GM12878 (cell line): ENCODE measurements at regions not wholly inside any gene's neighbourhood (a gene's known extent, or its start where the extent isn't known, plus 50 kb on each side); places are given as distances from the start of the nearest gene placed in this dataset.

Source experiments
- ATAC-seq: fragments of 200-7000 bp; cut with Tn5 transposase; 3 replicates; pipeline ENCODE4 v1.9.1; 2020; ENCODE audit warnings: mild to moderate bottlenecking, moderate library complexity
- BruUV-seq: library from RNA; stranded (reverse); fragments of 400-500 nt; replicated peaks from 2 replicates; lab custom pipeline; 2021; lab: Mats Ljungman, UMichigan
- CTCF ChIA-PET: fragments of 300-600 bp; sonication (Branson Sonifier 250); formaldehyde crosslinking; extraction: SDS; loops from one replicate; lab custom pipeline; 2021; ENCODE audit warnings: inconsistent platforms; lab: Yijun Ruan, JAX
- POLR2A ChIA-PET: fragments of 350-600 bp; formaldehyde crosslinking; extraction: SDS; loops from one replicate; lab custom pipeline; 2021; ENCODE audit warnings: inconsistent platforms; lab: Charles Lee
- RAD21 ChIA-PET: fragments of 300-600 bp; sonication (Branson Sonifier 250); formaldehyde crosslinking; loops from one replicate; lab custom pipeline; 2023; ENCODE audit warnings: antibody characterized with exemption; ENCODE audit not compliant: unreplicated experiment; lab: Charles Lee
- SMC1A ChIA-PET: fragments of 300-600 bp; sonication (Branson Sonifier 250); formaldehyde crosslinking; loops from one replicate; lab custom pipeline; 2023; ENCODE audit not compliant: unreplicated experiment, uncharacterized antibody; lab: Charles Lee
- DNase-seq: peaks from one replicate; pipeline ENCODE4 v3.0.0-alpha.2; 2011; ENCODE audit warnings: low read depth, low spot score
- FAIRE-seq: peaks from 3 replicates; lab custom pipeline; 2011; peaks lifted over from hg19 to GRCh38; lab: Jason Lieb, UNC
- H2AFZ ChIP-seq: 2 replicates; pipeline ENCODE4 v1.6.0; 2011; ENCODE audit warnings: low read depth, low read length, control low read depth; ENCODE audit not compliant: control insufficient read depth
- H3K27ac ChIP-seq: 2 replicates; pipeline ENCODE4 v1.5.1; 2011; ENCODE audit warnings: control low read depth; ENCODE audit not compliant: control insufficient read depth, insufficient read depth
- H3K27me3 ChIP-seq, 2 experiments: replicated peaks in 1 of 2; 2 replicates each; pipeline versions ENCODE4 v1.6.0 to v1.6.1; 2011; ENCODE audit warnings: low read length in 1 of 2; ENCODE audit not compliant: control insufficient read depth in 2 of 2, insufficient read depth in 2 of 2
- H3K36me3 ChIP-seq, 2 experiments: 2 replicates each; pipeline ENCODE4 v1.5.1; 2011; ENCODE audit warnings: low read length in 1 of 2; ENCODE audit not compliant: control insufficient read depth in 2 of 2, insufficient read depth in 2 of 2
- H3K4me1 ChIP-seq: 2 replicates; pipeline ENCODE4 v1.6.1; 2011; ENCODE audit warnings: mild to moderate bottlenecking, low read length, moderate library complexity, mixed read lengths; ENCODE audit not compliant: control insufficient read depth, insufficient read depth
- H3K4me2 ChIP-seq: 2 replicates; pipeline ENCODE4 v1.6.0; 2011; ENCODE audit warnings: control low read depth; ENCODE audit not compliant: control insufficient read depth, insufficient read depth
- H3K4me3 ChIP-seq: fragments of 200-600 bp; sonication (generic); 2 replicates; pipeline ENCODE4 v1.5.1; 2016
- H3K79me2 ChIP-seq: 2 replicates; pipeline ENCODE4 v1.6.0; 2011; ENCODE audit warnings: low read length; ENCODE audit not compliant: control insufficient read depth, insufficient read depth
- H3K9ac ChIP-seq: 2 replicates; pipeline ENCODE4 v1.8.0; 2011; ENCODE audit warnings: low read length, control low read depth, mixed read lengths; ENCODE audit not compliant: control insufficient read depth, insufficient read depth
- H3K9me3 ChIP-seq: replicated peaks from 3 replicates; pipeline ENCODE4 v1.5.1; 2011; ENCODE audit warnings: mild to moderate bottlenecking, low read length; ENCODE audit not compliant: control insufficient read depth, insufficient read depth
- H4K20me1 ChIP-seq: 2 replicates; pipeline ENCODE4 v1.6.0; 2011; ENCODE audit not compliant: control insufficient read depth, insufficient read depth
- CEBPB ChIP-seq, 2 experiments: fragments of 150-350 bp in 1 of 2; IDR thresholded peaks; 2 replicates each; pipeline ENCODE4 v1.6.1; 2012 to 2014; ENCODE audit warnings: low read depth in 2 of 2, low read length in 2 of 2, borderline replicate concordance in 1 of 2, inconsistent platforms in 1 of 2
- IRF4 ChIP-seq: IDR thresholded peaks from 2 replicates; pipeline ENCODE4 v1.6.1; 2011; ENCODE audit warnings: low read depth, low read length
- MTA2 ChIP-seq: fragments of 450-650 bp; IDR thresholded peaks from 2 replicates; pipeline ENCODE4 v1.6.1; 2016; ENCODE audit warnings: low read depth, mild to moderate bottlenecking, moderate library complexity
- NR2C2 ChIP-seq: IDR thresholded peaks from 2 replicates; pipeline ENCODE4 v1.6.1; 2011; ENCODE audit warnings: borderline replicate concordance, low read depth; ENCODE audit not compliant: control insufficient read depth, insufficient read length
- NRF1 ChIP-seq: conservative IDR thresholded peaks from 2 replicates; pipeline ENCODE4 v1.6.1; 2011; ENCODE audit warnings: mild to moderate bottlenecking, low read depth, low read length, improper control_type of control experiment
- SREBF1 ChIP-seq: IDR thresholded peaks from 2 replicates; pipeline ENCODE4 v1.6.1; 2012; ENCODE audit warnings: mild to moderate bottlenecking, low read length
- STAT3 ChIP-seq: IDR thresholded peaks from 2 replicates; pipeline ENCODE4 v1.6.1; 2011; ENCODE audit warnings: low read depth, low read length, improper control_type of control experiment
- WGBS: methylation state at CpG from one replicate; pipeline ENCODE4 v1.1.6; 2016; ENCODE audit warnings: low lambda C conversion rate; ENCODE audit not compliant: insufficient replicate concordance, insufficient coverage; ENCODE audit errors: missing lambda C conversion rate; 5-methylcytosine and 5-hydroxymethylcytosine counted together
- in situ Hi-C: fragments of 300-500 bp; cut with MboI; formaldehyde crosslinking; loops from 9 replicates; pipeline ENCODE4 v1.14.3; 2018; ENCODE audit warnings: mixed read lengths
- intact Hi-C: fragments of 100-400 bp; cut with micrococcal nuclease; formaldehyde crosslinking; loops from one replicate; pipeline ENCODE4 v1.14.2; 2022; ENCODE audit not compliant: unreplicated experiment
- TF ChIP-seq, protein P1 (sequence below): fragments of 450-650 bp; IDR thresholded peaks from 2 replicates; pipeline ENCODE4 v1.6.1; 2018; ENCODE audit warnings: mild to moderate bottlenecking, low read depth, moderate library complexity; ENCODE audit not compliant: partially characterized antibody

DNA sequence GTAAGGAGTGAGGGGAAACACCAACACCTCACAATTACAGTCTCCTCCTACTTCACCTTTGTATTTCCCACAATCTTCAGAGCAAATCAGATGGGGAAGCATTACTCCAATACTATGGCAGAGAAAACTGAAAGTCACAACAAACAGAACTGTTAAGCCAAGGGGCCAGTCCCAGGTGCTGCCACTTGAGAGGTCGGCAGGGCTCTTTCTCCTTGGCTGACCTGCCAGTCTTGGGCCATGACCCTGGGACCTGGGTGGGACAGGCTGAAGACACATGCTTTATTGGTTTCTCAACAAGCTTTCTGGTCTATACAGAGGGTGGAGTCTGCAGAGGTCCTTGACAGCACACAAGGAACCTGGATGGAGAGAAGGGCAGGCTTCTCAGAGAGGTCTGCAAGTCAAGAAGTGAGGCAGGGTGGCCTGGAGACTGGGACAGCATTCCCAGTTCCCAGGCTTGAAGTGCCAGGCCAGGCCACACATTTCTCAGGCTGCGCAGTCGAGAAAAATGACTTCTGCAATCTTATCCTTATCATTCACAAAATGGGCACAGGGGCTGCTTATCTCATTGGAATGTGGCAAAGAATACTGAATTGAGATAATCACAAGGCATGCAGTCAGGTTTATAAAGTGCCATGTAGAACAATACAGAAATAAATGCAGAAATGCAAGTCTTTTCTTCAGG, 301.0 kb downstream of the CXCL12 start:
- no peak overlapping the region for H3K4me2 ChIP-seq
- H2AFZ ChIP-seq: no peak overlapping the region
- no peaks in the 10 kb centered on the region for H3K4me1 ChIP-seq
- in situ Hi-C loops: no loop called here
- WGBS: 35% methylated on average over 3 of the region's 3 CpGs
- no peak overlapping the region for H3K27ac ChIP-seq
- CTCF ChIA-PET: no interaction called here
- no peaks in the 10 kb centered on the region for H3K9me3 ChIP-seq
- no peak for ATAC-seq
- H3K36me3 ChIP-seq: no peaks in the 10 kb centered on the region
- no peak for TF ChIP-seq NRF1
- TF ChIP-seq STAT3: no peak
- TF ChIP-seq NR2C2: no peak
- no peak for TF ChIP-seq SREBF1
- TF ChIP-seq, all 136 proteins: peak for 0
- no peaks in the 10 kb centered on the region for H3K27me3 ChIP-seq
- SMC1A ChIA-PET: no interaction called here
- POLR2A ChIA-PET: no interaction called here
- no peaks in the 10 kb centered on the region for H4K20me1 ChIP-seq
- DNase-seq: no peak
- FAIRE-seq: no peak
- RAD21 ChIA-PET: no interaction called here
- no peak overlapping the region for H3K4me3 ChIP-seq
- intact Hi-C loops: no loop called here
- H3K79me2 ChIP-seq: no peaks in the 10 kb centered on the region
- no TSS peak for BruUV-seq
- no peak overlapping the region for H3K9ac ChIP-seq

DNA sequence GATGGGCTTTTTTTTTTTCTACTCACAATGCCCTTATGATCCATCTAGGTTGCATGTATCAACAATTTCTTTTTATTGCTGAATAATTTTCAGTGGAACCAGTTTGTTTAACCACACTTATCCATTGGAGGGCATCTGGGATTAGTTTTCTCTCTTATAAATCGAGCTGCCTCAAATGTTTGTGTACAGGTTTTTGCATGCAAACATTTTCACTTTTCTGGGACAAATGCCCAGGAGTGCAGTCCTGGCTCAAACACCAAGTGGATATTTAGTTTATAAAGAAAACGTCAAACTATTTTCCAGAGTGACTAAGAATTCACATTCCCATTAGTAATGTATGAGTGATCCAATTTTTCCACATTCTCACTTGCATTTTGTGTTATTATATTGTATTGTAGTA, 313.4 kb downstream of the CXCL12 start:
- BruUV-seq: no TSS peak
- Histone ChIP-seq H3K36me3 (no peaks in the 10 kb centered on the region), H2AFZ (no peak overlapping the region), H3K4me2 (no peak overlapping the region), H3K9me3 (no peaks in the 10 kb centered on the region), H3K27me3 (no peaks in the 10 kb centered on the region), H3K4me1 (no peaks in the 10 kb centered on the region), H3K4me3 (no peak overlapping the region), H4K20me1 (no peaks in the 10 kb centered on the region), H3K27ac (no peak overlapping the region), H3K79me2 (no peaks in the 10 kb centered on the region), H3K9ac (no peak overlapping the region)
- no peak for ATAC-seq
- intact Hi-C loops: no loop called here
- ChIA-PET SMC1A (no interaction called here), POLR2A (no interaction called here), RAD21 (no interaction called here), CTCF (no interaction called here)
- FAIRE-seq: no peak
- in situ Hi-C loops: no loop called here
- no peak for DNase-seq
- WGBS: 2% methylated on average over 2 of the region's 2 CpGs
- TF ChIP-seq IRF4 (no peak), MTA2 (no peak), CEBPB (IDR thresholded peaks at IDR 0.05; ENCODE audit: borderline replicate concordance in 1 of 2, low read depth in 2 of 2, low read length in 2 of 2) (no peak)
- TF ChIP-seq, protein P1, sequence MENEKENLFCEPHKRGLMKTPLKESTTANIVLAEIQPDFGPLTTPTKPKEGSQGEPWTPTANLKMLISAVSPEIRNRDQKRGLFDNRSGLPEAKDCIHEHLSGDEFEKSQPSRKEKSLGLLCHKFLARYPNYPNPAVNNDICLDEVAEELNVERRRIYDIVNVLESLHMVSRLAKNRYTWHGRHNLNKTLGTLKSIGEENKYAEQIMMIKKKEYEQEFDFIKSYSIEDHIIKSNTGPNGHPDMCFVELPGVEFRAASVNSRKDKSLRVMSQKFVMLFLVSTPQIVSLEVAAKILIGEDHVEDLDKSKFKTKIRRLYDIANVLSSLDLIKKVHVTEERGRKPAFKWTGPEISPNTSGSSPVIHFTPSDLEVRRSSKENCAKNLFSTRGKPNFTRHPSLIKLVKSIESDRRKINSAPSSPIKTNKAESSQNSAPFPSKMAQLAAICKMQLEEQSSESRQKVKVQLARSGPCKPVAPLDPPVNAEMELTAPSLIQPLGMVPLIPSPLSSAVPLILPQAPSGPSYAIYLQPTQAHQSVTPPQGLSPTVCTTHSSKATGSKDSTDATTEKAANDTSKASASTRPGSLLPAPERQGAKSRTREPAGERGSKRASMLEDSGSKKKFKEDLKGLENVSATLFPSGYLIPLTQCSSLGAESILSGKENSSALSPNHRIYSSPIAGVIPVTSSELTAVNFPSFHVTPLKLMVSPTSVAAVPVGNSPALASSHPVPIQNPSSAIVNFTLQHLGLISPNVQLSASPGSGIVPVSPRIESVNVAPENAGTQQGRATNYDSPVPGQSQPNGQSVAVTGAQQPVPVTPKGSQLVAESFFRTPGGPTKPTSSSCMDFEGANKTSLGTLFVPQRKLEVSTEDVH: no peak
